Body of pancreas (tissue), 4 donors: ENCODE measurements at regions not wholly inside any gene's neighbourhood (a gene's known extent, or its start where the extent isn't known, plus 50 kb on each side); places are given as distances from the start of the nearest gene placed in this dataset.

Experiments
- POLR2A ChIP-seq, 3 donors: fragments of 450-650 bp; IDR thresholded peaks; one replicate each; pipeline ENCODE4 v1.6.1; 2016; ENCODE audit warnings: antibody characterized with exemption in 3 of 3, mild to moderate bottlenecking in 2 of 3
- TF ChIP-seq, protein P1 (sequence below), 7 experiments: fragments of 450-650 bp in 4 of 7; fragments of 200-600 bp in 3 of 7; sonication (generic) in 3 of 7; IDR thresholded peaks; one replicate each; pipeline ENCODE4 v1.5.1; 2016 to 2019; ENCODE audit warnings: antibody characterized with exemption in 7 of 7

DNA sequence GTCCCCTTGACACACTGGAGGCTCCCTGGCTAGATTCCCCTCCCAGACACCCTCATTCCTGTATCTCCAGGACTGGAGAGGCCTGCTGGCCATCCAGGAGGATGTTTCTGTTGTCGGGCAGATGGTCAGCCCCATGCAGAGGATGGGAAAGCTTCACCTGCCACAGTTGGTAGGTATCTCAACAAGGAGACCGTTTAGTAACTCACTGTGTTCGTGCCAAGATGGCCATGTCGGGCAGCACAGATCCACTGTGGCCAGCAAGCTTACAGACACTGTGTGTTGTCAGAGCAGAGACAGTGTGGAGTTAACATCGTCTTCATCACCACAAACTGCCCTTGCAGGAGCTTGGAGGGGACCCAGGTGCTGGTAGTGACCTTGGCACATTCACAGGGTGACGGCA lies 390.9 kb downstream of the SEC14L1 start:
- TF ChIP-seq, protein P1, sequence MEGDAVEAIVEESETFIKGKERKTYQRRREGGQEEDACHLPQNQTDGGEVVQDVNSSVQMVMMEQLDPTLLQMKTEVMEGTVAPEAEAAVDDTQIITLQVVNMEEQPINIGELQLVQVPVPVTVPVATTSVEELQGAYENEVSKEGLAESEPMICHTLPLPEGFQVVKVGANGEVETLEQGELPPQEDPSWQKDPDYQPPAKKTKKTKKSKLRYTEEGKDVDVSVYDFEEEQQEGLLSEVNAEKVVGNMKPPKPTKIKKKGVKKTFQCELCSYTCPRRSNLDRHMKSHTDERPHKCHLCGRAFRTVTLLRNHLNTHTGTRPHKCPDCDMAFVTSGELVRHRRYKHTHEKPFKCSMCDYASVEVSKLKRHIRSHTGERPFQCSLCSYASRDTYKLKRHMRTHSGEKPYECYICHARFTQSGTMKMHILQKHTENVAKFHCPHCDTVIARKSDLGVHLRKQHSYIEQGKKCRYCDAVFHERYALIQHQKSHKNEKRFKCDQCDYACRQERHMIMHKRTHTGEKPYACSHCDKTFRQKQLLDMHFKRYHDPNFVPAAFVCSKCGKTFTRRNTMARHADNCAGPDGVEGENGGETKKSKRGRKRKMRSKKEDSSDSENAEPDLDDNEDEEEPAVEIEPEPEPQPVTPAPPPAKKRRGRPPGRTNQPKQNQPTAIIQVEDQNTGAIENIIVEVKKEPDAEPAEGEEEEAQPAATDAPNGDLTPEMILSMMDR (IDR thresholded peaks at IDR 0.05) = no peak
- no peak for TF ChIP-seq POLR2A (IDR thresholded peaks at IDR 0.05)
